Esophagus muscularis mucosa (tissue), 4 donors: ENCODE measurements at regions not wholly inside any gene's neighbourhood (a gene's known extent, or its start where the extent isn't known, plus 50 kb on each side); places are given as distances from the start of the nearest gene placed in this dataset.

Source experiments
- DNase-seq: peaks from one replicate; pipeline ENCODE4 v3.0.0-alpha.2; 2017; ENCODE audit errors: extremely low spot score
- H3K27ac ChIP-seq, 4 donors: fragments of 200-600 bp; sonication (generic); replicated peaks in 1 of 4; 1 replicate in 3 of 4; 2 replicates in 1 of 4; pipeline ENCODE4 v1.5.1; 2016 to 2019; ENCODE audit warnings: mild to moderate bottlenecking in 1 of 4
- H3K27me3 ChIP-seq, 4 donors: fragments of 200-600 bp; sonication (generic); one replicate each; pipeline versions ENCODE4 v1.5.1 to v1.6.0; 2016 to 2019
- H3K36me3 ChIP-seq, 4 donors: fragments of 200-600 bp; sonication (generic); one replicate each; pipeline ENCODE4 v1.5.1; 2016 to 2019
- H3K4me1 ChIP-seq, 4 donors: fragments of 200-600 bp; sonication (generic); one replicate each; pipeline ENCODE4 v1.5.1; 2016 to 2019
- H3K4me3 ChIP-seq, 4 donors: fragments of 200-600 bp; sonication (generic); 1 replicate in 2 of 4; 2 replicates in 2 of 4; pipeline ENCODE4 v1.5.1; 2016 to 2019; ENCODE audit warnings: mild to moderate bottlenecking in 4 of 4, moderate library complexity in 1 of 4
- H3K9me3 ChIP-seq, 4 donors: fragments of 200-600 bp; sonication (generic); 1 replicate in 3 of 4; 2 replicates in 1 of 4; pipeline ENCODE4 v1.5.1; 2016 to 2019
- CTCF ChIP-seq, 3 experiments: fragments of 200-600 bp in 2 of 3; fragments of 450-650 bp in 1 of 3; sonication (generic) in 2 of 3; IDR thresholded peaks; one replicate each; pipeline ENCODE4 v1.5.1; 2017 to 2019; ENCODE audit warnings: antibody characterized with exemption in 3 of 3, mild to moderate bottlenecking in 2 of 3, moderate library complexity in 1 of 3
- EP300 ChIP-seq: sonication (generic); formaldehyde crosslinking; IDR thresholded peaks from one replicate; pipeline ENCODE4 v1.6.1; 2017; ENCODE audit warnings: antibody characterized with exemption
- POLR2A ChIP-seq: fragments of 450-650 bp; IDR thresholded peaks from one replicate; pipeline ENCODE4 v1.6.1; 2017; ENCODE audit warnings: antibody characterized with exemption, moderate library complexity, mild to moderate bottlenecking, low read depth
- POLR2AphosphoS5 ChIP-seq, 2 donors: sonication (generic); formaldehyde crosslinking; IDR thresholded peaks; one replicate each; pipeline ENCODE4 v1.6.1; 2017; ENCODE audit warnings: antibody characterized with exemption in 2 of 2
- WGBS: methylation state at CpG from one replicate; pipeline ENCODE4 v1.1.5; 2018; 5-methylcytosine and 5-hydroxymethylcytosine counted together
- intact Hi-C: fragments of 100-400 bp; cut with DNase I; formaldehyde crosslinking; loops from one replicate; pipeline ENCODE4 v1.15.1; 2023

- no peaks in the 10 kb centered on the region for H3K36me3 ChIP-seq
- TF ChIP-seq POLR2AphosphoS5 (IDR thresholded peaks at IDR 0.05) (no peak), EP300 (no peak), POLR2A (no peak), CTCF (IDR thresholded peaks at IDR 0.05) (no peak)
- DNase-seq: no peak
- no peak overlapping the region for H3K4me3 ChIP-seq
- no peaks in the 10 kb centered on the region for H3K9me3 ChIP-seq
- no peaks in the 10 kb centered on the region for H3K4me1 ChIP-seq
- WGBS: 39% methylated on average over 6 of the region's 6 CpGs
- H3K27ac ChIP-seq: no peak overlapping the region
- intact Hi-C loops: no loop called here
- H3K27me3 ChIP-seq: no peaks in the 10 kb centered on the region
Observed at GRCh38 chr5:26121338-26121737, 917.0 kb downstream of the CDH9 start.

- 69% methylated on average over 2 of the region's 2 CpGs for WGBS
- Histone ChIP-seq H3K4me1 (no peaks in the 10 kb centered on the region), H3K4me3 (no peak overlapping the region), H3K9me3 (no peaks in the 10 kb centered on the region), H3K27me3 (no peaks in the 10 kb centered on the region), H3K27ac (no peak overlapping the region), H3K36me3 (no peaks in the 10 kb centered on the region)
- no peak for DNase-seq
- intact Hi-C loops: no loop called here
- TF ChIP-seq POLR2AphosphoS5 (IDR thresholded peaks at IDR 0.05): no peak
- no peak for TF ChIP-seq POLR2A
- TF ChIP-seq CTCF (IDR thresholded peaks at IDR 0.05): no peak
- no peak for TF ChIP-seq EP300
Observed at GRCh38 chr5:26104175-26104574, 934.2 kb downstream of the CDH9 start.

GRCh38 chr5:26060212-26060611, 978.2 kb downstream of the CDH9 start:
- H3K9me3 ChIP-seq: no peaks in the 10 kb centered on the region
- 90% methylated on average over 1 of the region's 1 CpG for WGBS
- no peak overlapping the region for H3K27ac ChIP-seq
- no peaks in the 10 kb centered on the region for H3K4me1 ChIP-seq
- DNase-seq: no peak
- intact Hi-C loops: no loop called here
- H3K27me3 ChIP-seq: no peaks in the 10 kb centered on the region
- H3K36me3 ChIP-seq: no peaks in the 10 kb centered on the region
- no peak overlapping the region for H3K4me3 ChIP-seq
- TF ChIP-seq POLR2AphosphoS5 (IDR thresholded peaks at IDR 0.05) (no peak), CTCF (IDR thresholded peaks at IDR 0.05) (no peak), POLR2A (no peak), EP300 (no peak)

- TF ChIP-seq POLR2A: no peak
- no peaks in the 10 kb centered on the region for H3K9me3 ChIP-seq
- no peaks in the 10 kb centered on the region for H3K36me3 ChIP-seq
- no peaks in the 10 kb centered on the region for H3K4me1 ChIP-seq
- H3K4me3 ChIP-seq: no peak overlapping the region
- no peak overlapping the region for H3K27ac ChIP-seq
- intact Hi-C loops: no loop called here
- DNase-seq: no peak
- H3K27me3 ChIP-seq: no peaks in the 10 kb centered on the region
- WGBS: no CpG with 5 or more reads among the region's 1 CpG
Observed at GRCh38 chr5:26054594-26054993, 983.8 kb downstream of the CDH9 start.

GRCh38 chr5:26034813-26035212, 1003.6 kb downstream of the CDH9 start:
- no peaks in the 10 kb centered on the region for H3K27me3 ChIP-seq
- no peak for DNase-seq

More at GRCh38 chr5:26034813-26035212, 1003.6 kb downstream of the CDH9 start:
- 83% methylated on average over 2 of the region's 2 CpGs for WGBS
- no peak for TF ChIP-seq EP300
- TF ChIP-seq CTCF (IDR thresholded peaks at IDR 0.05): no peak
- no peak for TF ChIP-seq POLR2AphosphoS5 (IDR thresholded peaks at IDR 0.05)
- no peak for TF ChIP-seq POLR2A
- H3K36me3 ChIP-seq: no peaks in the 10 kb centered on the region
- H3K9me3 ChIP-seq: no peaks in the 10 kb centered on the region
- no peak overlapping the region for H3K27ac ChIP-seq
- no peaks in the 10 kb centered on the region for H3K4me1 ChIP-seq
- intact Hi-C loops: no loop called here
- no peak overlapping the region for H3K4me3 ChIP-seq
